WERI-Rb-1 (cell line): ENCODE measurements at regions not wholly inside any gene's neighbourhood (a gene's known extent, or its start where the extent isn't known, plus 50 kb on each side); places are given as distances from the start of the nearest gene placed in this dataset.

Experiments
- DNase-seq: peaks from one replicate; pipeline ENCODE4 v3.0.0-alpha.2; 2020
- H3K27ac ChIP-seq: fragments of 250-450 bp; sonication (Bioruptor Pico); 2 replicates; pipeline ENCODE4 v1.5.1; 2020; ENCODE audit warnings: mild to moderate bottlenecking, moderate library complexity
- H3K27me3 ChIP-seq: fragments of 250-450 bp; sonication (Bioruptor Pico); 2 replicates; pipeline ENCODE4 v1.5.1; 2021; ENCODE audit warnings: mild to moderate bottlenecking, low read depth, moderate library complexity; ENCODE audit not compliant: insufficient read depth, severe bottlenecking
- H3K36me3 ChIP-seq: fragments of 250-450 bp; sonication (Bioruptor Pico); 2 replicates; pipeline ENCODE4 v1.5.1; 2020; ENCODE audit warnings: mild to moderate bottlenecking, moderate library complexity
- H3K4me3 ChIP-seq: 2 replicates; pipeline ENCODE4 v1.5.1; 2011; ENCODE audit warnings: low read depth, mild to moderate bottlenecking, control low read depth, low read length
- H3K9me3 ChIP-seq: fragments of 250-450 bp; sonication (Bioruptor Pico); 2 replicates; pipeline ENCODE4 v1.5.1; 2021; ENCODE audit warnings: mild to moderate bottlenecking, moderate library complexity; ENCODE audit not compliant: severe bottlenecking
- TF ChIP-seq, protein P1 (sequence below): IDR thresholded peaks from 2 replicates; pipeline ENCODE4 v1.5.1; 2011; ENCODE audit warnings: low read depth, mild to moderate bottlenecking, control low read depth, inconsistent platforms, low read length

DNA sequence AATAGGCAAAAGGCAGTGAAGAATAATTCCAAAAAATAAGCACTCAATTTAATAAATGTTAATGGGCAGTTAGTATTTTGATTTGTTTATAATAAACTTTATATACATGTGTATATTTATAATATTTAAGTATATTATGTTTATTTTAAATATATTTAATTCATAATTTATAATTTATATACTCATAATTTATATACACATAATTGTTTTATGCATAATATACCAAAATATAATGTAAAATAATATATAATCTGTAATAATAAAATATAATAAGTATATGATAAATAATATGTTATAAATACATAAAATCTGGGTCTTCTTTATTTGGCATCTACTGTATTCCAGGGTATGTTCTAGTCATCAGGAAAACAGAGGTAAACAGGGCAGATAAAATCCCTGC is 100.2 kb upstream of the ARID2 start:
- Histone ChIP-seq H3K36me3 (no peaks in the 10 kb centered on the region), H3K9me3 (no peaks in the 10 kb centered on the region), H3K4me3 (no peak overlapping the region), H3K27me3 (no peaks in the 10 kb centered on the region), H3K27ac (no peak overlapping the region)
- TF ChIP-seq, protein P1, sequence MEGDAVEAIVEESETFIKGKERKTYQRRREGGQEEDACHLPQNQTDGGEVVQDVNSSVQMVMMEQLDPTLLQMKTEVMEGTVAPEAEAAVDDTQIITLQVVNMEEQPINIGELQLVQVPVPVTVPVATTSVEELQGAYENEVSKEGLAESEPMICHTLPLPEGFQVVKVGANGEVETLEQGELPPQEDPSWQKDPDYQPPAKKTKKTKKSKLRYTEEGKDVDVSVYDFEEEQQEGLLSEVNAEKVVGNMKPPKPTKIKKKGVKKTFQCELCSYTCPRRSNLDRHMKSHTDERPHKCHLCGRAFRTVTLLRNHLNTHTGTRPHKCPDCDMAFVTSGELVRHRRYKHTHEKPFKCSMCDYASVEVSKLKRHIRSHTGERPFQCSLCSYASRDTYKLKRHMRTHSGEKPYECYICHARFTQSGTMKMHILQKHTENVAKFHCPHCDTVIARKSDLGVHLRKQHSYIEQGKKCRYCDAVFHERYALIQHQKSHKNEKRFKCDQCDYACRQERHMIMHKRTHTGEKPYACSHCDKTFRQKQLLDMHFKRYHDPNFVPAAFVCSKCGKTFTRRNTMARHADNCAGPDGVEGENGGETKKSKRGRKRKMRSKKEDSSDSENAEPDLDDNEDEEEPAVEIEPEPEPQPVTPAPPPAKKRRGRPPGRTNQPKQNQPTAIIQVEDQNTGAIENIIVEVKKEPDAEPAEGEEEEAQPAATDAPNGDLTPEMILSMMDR, result no peak
- DNase-seq, result no peak

- DNase-seq, result no peak
- H3K9me3 ChIP-seq, result no peaks in the 10 kb centered on the region
Measured at GRCh38 chr12:45633733-45634132, 95.8 kb upstream of the ARID2 start.

GRCh38 chr12:45634273-45634917 is 95.1 kb upstream of the ARID2 start:
- no peaks in the 10 kb centered on the region for H3K9me3 ChIP-seq
- TF ChIP-seq, protein P1, result no peak
- H3K36me3 ChIP-seq, result no peaks in the 10 kb centered on the region
- no peak for DNase-seq
- no peak overlapping the region for H3K4me3 ChIP-seq
- no peak overlapping the region for H3K27ac ChIP-seq
- H3K27me3 ChIP-seq, result no peaks in the 10 kb centered on the region

More at GRCh38 chr12:45633733-45634132, 95.8 kb upstream of the ARID2 start:
- TF ChIP-seq, protein P1, result no peak
- no peaks in the 10 kb centered on the region for H3K36me3 ChIP-seq
- no peak overlapping the region for H3K4me3 ChIP-seq
- H3K27me3 ChIP-seq, result no peaks in the 10 kb centered on the region
- no peak overlapping the region for H3K27ac ChIP-seq

- no peaks in the 10 kb centered on the region for H3K27me3 ChIP-seq
Measured at GRCh38 chr12:45637242-45637641, 92.3 kb upstream of the ARID2 start.

DNA sequence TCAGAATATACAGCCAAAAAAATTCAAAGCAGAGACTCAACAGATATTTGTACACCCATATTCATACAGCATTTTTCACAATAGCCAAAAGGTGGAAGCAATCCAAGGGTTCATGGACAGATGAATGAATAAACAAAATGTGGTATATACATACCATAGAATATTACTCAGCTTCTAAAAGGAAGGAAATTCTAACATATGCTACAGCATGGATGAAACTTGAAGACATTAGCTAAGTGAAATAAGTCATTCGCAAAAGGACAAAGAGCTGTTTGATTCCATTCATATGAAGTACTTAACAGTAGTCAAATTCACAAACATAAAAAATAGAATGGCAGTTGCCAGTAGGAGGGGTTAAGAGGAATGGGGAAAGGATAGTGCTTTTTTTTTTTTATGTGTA is 91.8 kb upstream of the ARID2 start:
- TF ChIP-seq, protein P1, result no peak
- no peak for DNase-seq
- H3K36me3 ChIP-seq, result no peaks in the 10 kb centered on the region
- H3K9me3 ChIP-seq, result no peaks in the 10 kb centered on the region
- no peaks in the 10 kb centered on the region for H3K27me3 ChIP-seq
- H3K27ac ChIP-seq, result no peak overlapping the region
- no peak overlapping the region for H3K4me3 ChIP-seq

More at GRCh38 chr12:45637242-45637641, 92.3 kb upstream of the ARID2 start:
- Histone ChIP-seq H3K9me3 (no peaks in the 10 kb centered on the region), H3K4me3 (no peak overlapping the region), H3K27ac (no peak overlapping the region), H3K36me3 (no peaks in the 10 kb centered on the region)
- DNase-seq, result no peak
- TF ChIP-seq, protein P1, result no peak

GRCh38 chr12:45638386-45638785 is 91.1 kb upstream of the ARID2 start:
- Histone ChIP-seq H3K9me3 (no peaks in the 10 kb centered on the region), H3K27ac (no peak overlapping the region), H3K4me3 (no peak overlapping the region), H3K27me3 (no peaks in the 10 kb centered on the region), H3K36me3 (no peaks in the 10 kb centered on the region)
- TF ChIP-seq, protein P1, result no peak
- DNase-seq, result no peak
